Activated CD8-positive, alpha-beta memory T cell treated with anti-CD3 and anti-CD28 coated beads, Interleukin-2, amount 10 ng/mL, durations not matched to agents 7 days and 5 days (primary cell): ENCODE measurements at regions not wholly inside any gene's neighbourhood (a gene's known extent, or its start where the extent isn't known, plus 50 kb on each side); places are given as distances from the start of the nearest gene placed in this dataset.
"Not testable (repeated sequence)": the region's sequence is repeated elsewhere in the genome, so short reads cannot be mapped to it uniquely, and the experiment has no call there.

Experiments
- ATAC-seq: fragments of 150-1000 bp; cut with Tn5 transposase; one replicate; pipeline ENCODE4 v1.10.0; 2021; ENCODE audit warnings: moderate library complexity
- CTCF ChIA-PET: fragments of 350-600 bp; sonication (Branson Sonifier 250); formaldehyde crosslinking; loops from one replicate; lab custom pipeline; 2021; ENCODE audit warnings: antibody characterized with exemption; lab: Charles Lee
- DNase-seq: peaks from one replicate; pipeline ENCODE4 v3.0.0-alpha.2; 2020
- H3K27ac Mint-ChIP-seq: one replicate; pipeline ENCODE4 v1.8.0; 2021; ENCODE audit warnings: mild to moderate bottlenecking, mixed read lengths
- H3K27me3 Mint-ChIP-seq: one replicate; pipeline ENCODE4 v1.8.0; 2021; ENCODE audit warnings: mixed read lengths
- H3K36me3 Mint-ChIP-seq: one replicate; pipeline ENCODE4 v1.8.0; 2021; ENCODE audit warnings: mild to moderate bottlenecking, mixed read lengths
- H3K4me1 Mint-ChIP-seq: one replicate; pipeline ENCODE4 v1.8.0; 2021; ENCODE audit warnings: mixed read lengths
- H3K4me3 Mint-ChIP-seq: one replicate; pipeline ENCODE4 v1.8.0; 2021; ENCODE audit warnings: mild to moderate bottlenecking, moderate library complexity, mixed read lengths
- H3K9me3 Mint-ChIP-seq: one replicate; pipeline ENCODE4 v1.8.0; 2022; ENCODE audit warnings: low read depth, mixed read lengths

GRCh38 chr15:31433091-31433490 is 106.5 kb downstream of the KLF13 start:
- DNase-seq (no peak), ATAC-seq (no peak)
- Mint-ChIP-seq H3K36me3 (no peaks in the 10 kb centered on the region), H3K9me3 (no peaks in the 10 kb centered on the region), H3K27ac (peak overlapping the region; percentile 94), H3K4me1 (peaks cover 57% of the 10 kb centered on the region), H3K4me3 (no peak overlapping the region), H3K27me3 (no peaks in the 10 kb centered on the region)
- CTCF ChIA-PET: interaction anchor here (1.0 to 11.1 kb wide), 4 partner anchors 39 to 79 kb away, joined by 3 to 215 read pairs (median 32); no protein-coding TSS in a partner anchor

- Mint-ChIP-seq H3K9me3 (no peaks in the 10 kb centered on the region), H3K27ac (peak overlapping the region; percentile 94), H3K4me3 (no peak overlapping the region), H3K27me3 (no peaks in the 10 kb centered on the region), H3K36me3 (no peaks in the 10 kb centered on the region), H3K4me1 (peaks cover 62% of the 10 kb centered on the region)
- ATAC-seq (no peak), DNase-seq (no peak)
- CTCF ChIA-PET: interaction anchor here (1.0 to 11.3 kb wide), 9 partner anchors 9 to 168 kb away, joined by 3 to 272 read pairs (median 6); no protein-coding TSS in a partner anchor
Observed at GRCh38 chr15:31433574-31433973, 106.9 kb downstream of the KLF13 start.

- no peak for DNase-seq
- H3K27ac Mint-ChIP-seq: peak overlapping the region; percentile 94
- H3K27me3 Mint-ChIP-seq: no peaks in the 10 kb centered on the region
- CTCF ChIA-PET: interaction anchor here (0.7 to 11.3 kb wide), 33 partner anchors 10 to 428 kb away, joined by 3 to 272 read pairs (median 6); partner anchors contain the start of gene KLF13
- no peaks in the 10 kb centered on the region for H3K9me3 Mint-ChIP-seq
- no peak for ATAC-seq
- H3K36me3 Mint-ChIP-seq: no peaks in the 10 kb centered on the region
- H3K4me3 Mint-ChIP-seq: peak overlapping the region; percentile 68
- H3K4me1 Mint-ChIP-seq: peaks cover 66% of the 10 kb centered on the region
Observed at GRCh38 chr15:31434275-31434587, 107.6 kb downstream of the KLF13 start.

DNA sequence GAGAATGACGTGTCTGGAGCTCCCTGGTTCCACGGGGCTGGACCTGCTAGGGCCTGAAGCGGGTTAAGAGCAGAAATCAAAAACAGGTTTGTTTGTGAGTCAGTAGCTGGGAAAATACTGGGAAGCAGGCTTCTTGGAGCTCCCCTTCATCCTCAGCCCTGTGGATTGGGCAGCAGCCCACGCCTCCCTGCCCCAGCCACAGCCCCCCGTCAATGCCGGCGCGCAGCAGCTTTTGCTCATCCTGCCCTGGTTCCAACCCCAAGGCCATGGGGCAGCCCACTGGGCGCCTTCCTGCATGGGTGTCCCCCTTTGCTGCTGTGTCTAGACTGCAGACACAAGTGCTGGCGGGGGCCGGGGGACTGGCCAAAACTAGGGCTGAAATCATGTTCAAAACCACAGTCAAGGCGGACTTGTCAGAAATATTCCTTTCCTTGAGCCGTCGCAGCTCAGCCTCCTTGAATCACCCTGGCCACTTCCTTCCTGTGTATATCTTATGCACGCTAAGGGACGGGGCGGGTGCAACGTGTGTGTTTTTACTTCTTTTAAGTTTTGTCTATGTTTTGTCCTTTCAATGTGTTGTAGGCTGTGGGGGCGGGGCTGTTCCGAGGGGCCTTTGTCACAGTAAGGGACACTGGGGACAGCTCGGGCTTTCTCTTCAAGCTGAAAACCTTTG is 108.1 kb downstream of the KLF13 start:
- CTCF ChIA-PET: interaction anchor here (0.7 to 11.3 kb wide), 38 partner anchors 9 to 428 kb away, joined by 3 to 272 read pairs (median 5); partner anchors contain the start of gene KLF13
- no peaks in the 10 kb centered on the region for H3K9me3 Mint-ChIP-seq
- peak; percentile 96 for DNase-seq
- ATAC-seq: peak; percentile 73
- no peaks in the 10 kb centered on the region for H3K36me3 Mint-ChIP-seq
- H3K4me1 Mint-ChIP-seq: peaks cover 70% of the 10 kb centered on the region
- no peaks in the 10 kb centered on the region for H3K27me3 Mint-ChIP-seq
- H3K27ac Mint-ChIP-seq: peak overlapping the region; percentile 94
- H3K4me3 Mint-ChIP-seq: peak overlapping the region; percentile 68

GRCh38 chr15:31435261-31435911 is 108.8 kb downstream of the KLF13 start:
- Mint-ChIP-seq H3K4me3 (peak overlapping the region; percentile 68), H3K27me3 (no peaks in the 10 kb centered on the region), H3K9me3 (no peaks in the 10 kb centered on the region), H3K4me1 (peaks cover 70% of the 10 kb centered on the region), H3K27ac (peak overlapping the region; percentile 94), H3K36me3 (no peaks in the 10 kb centered on the region)
- CTCF ChIA-PET: interaction anchor here (0.8 to 11.3 kb wide), 38 partner anchors 9 to 429 kb away, joined by 3 to 272 read pairs (median 6); partner anchors contain the start of gene KLF13
- peak; percentile 95 for DNase-seq
- ATAC-seq: peak; percentile 72

DNA sequence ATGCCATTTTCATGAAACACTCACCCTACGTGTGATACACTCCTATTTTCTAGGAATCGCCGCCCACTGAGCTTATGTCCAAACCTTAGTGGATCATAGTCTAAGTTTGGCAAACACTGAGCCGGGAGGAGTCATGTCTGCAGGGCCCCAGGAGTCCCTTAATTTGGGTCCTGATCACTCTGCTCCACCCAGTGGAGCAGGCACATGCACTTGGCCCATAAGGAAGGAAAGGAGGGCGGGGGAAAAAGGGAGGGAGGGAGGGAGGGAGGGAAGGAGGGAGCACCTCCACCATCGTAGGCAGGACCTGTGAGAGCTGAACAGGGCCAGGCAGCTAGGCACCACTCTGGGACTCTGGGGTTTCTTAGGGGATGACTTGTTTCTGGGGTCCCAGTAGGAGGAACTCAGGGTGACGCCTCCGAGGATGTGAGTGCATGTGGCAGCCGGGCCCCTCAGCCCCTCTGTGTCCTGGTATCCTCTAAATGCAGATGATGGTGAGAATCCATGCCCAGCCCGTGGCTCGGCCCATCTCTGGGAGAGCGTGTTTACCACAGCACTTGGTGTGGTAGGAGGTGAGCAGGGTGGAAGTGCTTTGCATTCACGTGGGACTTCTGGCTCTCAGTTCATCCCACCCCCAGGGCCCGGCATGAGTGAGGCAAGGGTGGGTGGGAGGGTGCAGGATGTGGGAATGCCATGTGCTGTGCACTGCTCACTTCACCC is 109.4 kb downstream of the KLF13 start:
- DNase-seq (peak; percentile 64), ATAC-seq (peak; percentile 8)
- CTCF ChIA-PET: interaction anchor here (1.0 to 11.3 kb wide), 20 partner anchors 25 to 268 kb away, joined by 3 to 272 read pairs (median 7); partner anchors contain the start of gene KLF13
- no peaks in the 10 kb centered on the region for H3K27me3 Mint-ChIP-seq
- H3K4me3 Mint-ChIP-seq: peak overlapping the region; percentile 68
- no peaks in the 10 kb centered on the region for H3K9me3 Mint-ChIP-seq
- peak overlapping the region; percentile 94 for H3K27ac Mint-ChIP-seq
- H3K4me1 Mint-ChIP-seq: peaks cover 74% of the 10 kb centered on the region
- H3K36me3 Mint-ChIP-seq: no peaks in the 10 kb centered on the region

DNA sequence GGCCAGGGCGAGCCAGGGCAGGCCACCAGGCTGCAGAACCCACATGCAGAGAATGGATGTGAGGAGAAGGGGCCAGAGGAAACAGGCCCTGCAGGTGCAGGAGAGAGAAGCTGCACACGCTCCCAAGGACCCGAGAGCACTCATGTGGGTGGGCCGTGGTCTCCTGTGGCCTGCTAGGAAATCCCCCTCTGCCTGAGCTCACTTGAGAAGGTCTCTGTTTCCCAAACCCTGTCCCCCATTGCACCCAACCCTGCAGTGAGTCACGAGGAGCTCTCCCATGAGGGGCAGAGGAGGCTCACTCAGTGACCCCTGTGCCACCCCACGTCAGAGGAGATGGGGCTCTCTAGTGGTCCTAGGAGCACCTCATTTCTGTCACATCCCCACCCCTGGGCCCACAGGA is 111.1 kb downstream of the KLF13 start:
- Mint-ChIP-seq H3K36me3 (no peaks in the 10 kb centered on the region), H3K27ac (peak overlapping the region; percentile 94), H3K27me3 (no peaks in the 10 kb centered on the region), H3K9me3 (no peaks in the 10 kb centered on the region), H3K4me1 (peaks cover 87% of the 10 kb centered on the region), H3K4me3 (no peak overlapping the region)
- CTCF ChIA-PET: interaction anchor here (1.1 to 11.3 kb wide), 11 partner anchors 27 to 308 kb away, joined by 3 to 272 read pairs (median 7); no protein-coding TSS in a partner anchor
- DNase-seq (peak; percentile 68), ATAC-seq (no peak)

- Mint-ChIP-seq H3K27ac (peak overlapping the region; percentile 94), H3K36me3 (no peaks in the 10 kb centered on the region), H3K4me1 (peaks cover 87% of the 10 kb centered on the region), H3K27me3 (no peaks in the 10 kb centered on the region), H3K9me3 (no peaks in the 10 kb centered on the region), H3K4me3 (no peak overlapping the region)
- no peak for DNase-seq
- ATAC-seq: no peak
- CTCF ChIA-PET: interaction anchor here (0.6 to 11.3 kb wide), 13 partner anchors 13 to 224 kb away, joined by 3 to 272 read pairs (median 7); no protein-coding TSS in a partner anchor
Observed at GRCh38 chr15:31438601-31439265, 112.1 kb downstream of the KLF13 start.

GRCh38 chr15:31439328-31439727 is 112.7 kb downstream of the KLF13 start:
- CTCF ChIA-PET: interaction anchor here (0.6 to 11.3 kb wide), 16 partner anchors 13 to 224 kb away, joined by 3 to 272 read pairs (median 6); no protein-coding TSS in a partner anchor
- no peaks in the 10 kb centered on the region for H3K9me3 Mint-ChIP-seq
- H3K36me3 Mint-ChIP-seq: no peaks in the 10 kb centered on the region
- H3K27ac Mint-ChIP-seq: peak overlapping the region; percentile 94
- peaks cover 86% of the 10 kb centered on the region for H3K4me1 Mint-ChIP-seq
- ATAC-seq: no peak
- peak; percentile 71 for DNase-seq
- H3K4me3 Mint-ChIP-seq: no peak overlapping the region
- no peaks in the 10 kb centered on the region for H3K27me3 Mint-ChIP-seq

GRCh38 chr15:31440216-31440615 is 113.6 kb downstream of the KLF13 start:
- H3K27me3 Mint-ChIP-seq, ATAC-seq, H3K36me3 Mint-ChIP-seq, H3K9me3 Mint-ChIP-seq, DNase-seq: not testable (repeated sequence)
- Mint-ChIP-seq H3K27ac (peak overlapping the region; percentile 87), H3K4me3 (peak overlapping the region; percentile 78), H3K4me1 (peaks cover 85% of the 10 kb centered on the region)
- CTCF ChIA-PET: interaction anchor here (0.7 to 11.3 kb wide), 16 partner anchors 12 to 243 kb away, joined by 3 to 272 read pairs (median 5); no protein-coding TSS in a partner anchor

DNA sequence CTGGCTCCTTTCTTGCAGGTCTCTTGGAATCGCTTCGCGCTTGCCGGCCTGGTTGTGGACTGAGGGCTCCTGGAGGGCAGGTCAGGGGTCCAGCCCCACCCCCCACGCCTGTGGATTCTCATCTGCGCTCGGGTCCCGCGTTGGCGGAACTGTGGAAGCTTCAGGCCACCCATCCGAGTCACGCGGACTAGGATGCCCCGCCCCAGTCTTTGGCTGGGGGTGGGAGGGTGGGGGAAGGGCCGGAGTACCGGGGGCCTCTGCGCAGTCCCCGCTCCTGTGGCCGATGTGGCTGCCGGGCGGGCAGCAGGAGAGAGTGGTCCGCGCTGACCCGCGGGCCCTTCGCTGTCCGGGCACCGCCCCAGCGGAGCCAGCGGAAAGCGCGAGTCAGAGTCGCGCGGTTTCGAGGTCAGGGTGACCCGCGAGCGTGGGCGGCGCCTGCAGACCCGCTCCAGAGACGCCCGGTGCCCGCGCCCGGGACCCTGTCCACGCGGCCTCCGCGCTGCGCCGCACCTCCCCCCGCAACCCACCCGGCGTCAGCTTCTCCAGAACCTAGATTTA is 114.2 kb downstream of the KLF13 start:
- DNase-seq (peak; percentile 68), ATAC-seq (peak; percentile 48)
- CTCF ChIA-PET: interaction anchor here (1.0 to 11.3 kb wide), 9 partner anchors 14 to 243 kb away, joined by 3 to 272 read pairs (median 10); no protein-coding TSS in a partner anchor
- no peaks in the 10 kb centered on the region for H3K9me3 Mint-ChIP-seq
- H3K27me3 Mint-ChIP-seq: no peaks in the 10 kb centered on the region
- no peaks in the 10 kb centered on the region for H3K36me3 Mint-ChIP-seq
- peaks cover 79% of the 10 kb centered on the region for H3K4me1 Mint-ChIP-seq
- peak overlapping the region; percentile 78 for H3K4me3 Mint-ChIP-seq
- H3K27ac Mint-ChIP-seq: peak overlapping the region; percentile 87

DNA sequence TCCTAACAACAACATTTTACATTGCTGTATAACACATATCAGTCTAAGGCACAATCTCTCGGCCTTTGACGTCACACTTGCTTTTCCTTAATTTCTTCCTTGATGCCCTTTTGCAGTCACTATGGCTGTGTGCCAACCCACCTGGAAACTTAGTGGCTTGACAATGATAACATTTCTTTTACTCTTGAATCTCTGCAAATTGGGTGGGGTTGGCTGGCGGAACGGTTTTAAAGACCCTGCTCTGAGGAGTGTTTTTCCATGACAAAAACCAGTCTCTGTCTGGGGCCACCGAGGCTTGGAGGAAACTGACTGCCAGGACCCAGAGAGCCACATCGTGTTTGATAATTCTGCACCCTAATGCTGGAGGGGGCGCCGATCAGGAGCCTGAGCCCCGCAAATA is 115.6 kb downstream of the KLF13 start:
- Mint-ChIP-seq H3K4me1 (peaks cover 65% of the 10 kb centered on the region), H3K27me3 (no peaks in the 10 kb centered on the region), H3K27ac (no peak overlapping the region), H3K4me3 (peak overlapping the region; percentile 5), H3K9me3 (no peaks in the 10 kb centered on the region), H3K36me3 (no peaks in the 10 kb centered on the region)
- ATAC-seq: no peak
- no peak for DNase-seq
- CTCF ChIA-PET: interaction anchor here (1.7 to 11.3 kb wide), 5 partner anchors 16 to 80 kb away, joined by 6 to 272 read pairs (median 39); no protein-coding TSS in a partner anchor
